ENCODE measurements at regions not wholly inside any gene's neighbourhood (a gene's known extent, or its start where the extent isn't known, plus 50 kb on each side); places are given as distances from the start of the nearest gene placed in this dataset.

GRCh38 chr3:152037297-152037696, 163.9 kb downstream of the SUCNR1 start:
- intact Hi-C loops (cut with DNase I), result no loop called here
- no peak for DNase-seq
- no peak overlapping the region for H3K4me3 ChIP-seq
- peaks cover 4% of the 10 kb centered on the region for H3K9me3 ChIP-seq
- no peaks in the 10 kb centered on the region for H3K4me1 ChIP-seq
- no peak overlapping the region for H3K27ac ChIP-seq
- TF ChIP-seq CTCF (IDR thresholded peaks at IDR 0.05), result no peak
- no peaks in the 10 kb centered on the region for H3K36me3 ChIP-seq
- ATAC-seq, result no peak
- H3K27me3 ChIP-seq, result no peaks in the 10 kb centered on the region

DNA sequence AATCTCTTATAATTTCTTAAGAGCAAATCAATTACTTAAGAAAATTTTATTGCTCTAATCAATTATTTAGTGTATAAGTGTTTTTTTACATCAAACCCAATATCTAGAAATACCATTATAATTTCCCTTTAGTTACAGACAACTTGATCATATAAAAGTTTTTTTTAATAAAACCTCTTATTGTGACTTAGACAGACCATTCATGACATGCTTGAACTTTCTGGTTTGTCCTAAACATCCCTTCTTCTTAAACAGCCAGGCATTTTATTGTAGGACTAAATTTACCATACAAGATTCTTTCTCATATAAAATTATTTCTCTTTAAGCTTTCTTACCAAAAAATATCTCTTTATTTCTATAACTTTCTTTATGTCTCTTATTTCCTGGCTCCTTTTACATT, 164.5 kb downstream of the SUCNR1 start:
- ATAC-seq (no peak), DNase-seq (no peak)
- H3K27ac ChIP-seq, result no peak overlapping the region
- no peaks in the 10 kb centered on the region for H3K27me3 ChIP-seq
- intact Hi-C loops (cut with DNase I), result no loop called here
- TF ChIP-seq CTCF (IDR thresholded peaks at IDR 0.05), result no peak
- peaks cover 4% of the 10 kb centered on the region for H3K9me3 ChIP-seq
- H3K4me3 ChIP-seq, result no peak overlapping the region
- no peaks in the 10 kb centered on the region for H3K36me3 ChIP-seq
- H3K4me1 ChIP-seq, result no peaks in the 10 kb centered on the region

GRCh38 chr3:152038490-152038889, 165.0 kb downstream of the SUCNR1 start:
- Histone ChIP-seq H3K27me3 (no peaks in the 10 kb centered on the region), H3K4me1 (no peaks in the 10 kb centered on the region), H3K9me3 (peaks cover 4% of the 10 kb centered on the region), H3K4me3 (no peak overlapping the region), H3K36me3 (no peaks in the 10 kb centered on the region), H3K27ac (no peak overlapping the region)
- DNase-seq (no peak), ATAC-seq (no peak)
- intact Hi-C loops (cut with DNase I), result no loop called here
- TF ChIP-seq CTCF (IDR thresholded peaks at IDR 0.05), result no peak

DNA sequence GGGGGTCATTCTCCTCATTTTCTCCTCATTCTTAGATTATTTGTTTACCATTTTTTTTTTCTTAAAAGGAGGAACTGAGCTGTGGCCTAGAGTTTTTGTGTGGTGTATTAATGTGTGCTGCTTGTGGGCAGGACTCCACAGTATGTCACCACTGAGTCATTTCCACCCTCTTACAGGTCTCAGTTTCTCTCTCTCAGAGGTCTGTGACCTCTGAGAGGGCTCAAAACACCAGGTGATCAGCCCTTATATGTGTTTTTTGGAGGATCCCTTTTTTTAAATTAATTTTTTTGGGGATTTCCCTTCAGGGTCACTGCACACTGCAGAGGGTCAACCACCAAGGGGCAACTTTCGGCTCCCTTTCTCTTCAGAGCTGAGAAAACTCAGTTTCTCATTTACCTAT, 166.4 kb downstream of the SUCNR1 start:
- intact Hi-C loops (cut with DNase I), result no loop called here
- DNase-seq (no peak), ATAC-seq (no peak)
- Histone ChIP-seq H3K4me3 (no peak overlapping the region), H3K4me1 (no peaks in the 10 kb centered on the region), H3K9me3 (peaks cover 4% of the 10 kb centered on the region), H3K27me3 (no peaks in the 10 kb centered on the region), H3K27ac (no peak overlapping the region), H3K36me3 (no peaks in the 10 kb centered on the region)
- no peak for TF ChIP-seq CTCF (IDR thresholded peaks at IDR 0.05)

DNA sequence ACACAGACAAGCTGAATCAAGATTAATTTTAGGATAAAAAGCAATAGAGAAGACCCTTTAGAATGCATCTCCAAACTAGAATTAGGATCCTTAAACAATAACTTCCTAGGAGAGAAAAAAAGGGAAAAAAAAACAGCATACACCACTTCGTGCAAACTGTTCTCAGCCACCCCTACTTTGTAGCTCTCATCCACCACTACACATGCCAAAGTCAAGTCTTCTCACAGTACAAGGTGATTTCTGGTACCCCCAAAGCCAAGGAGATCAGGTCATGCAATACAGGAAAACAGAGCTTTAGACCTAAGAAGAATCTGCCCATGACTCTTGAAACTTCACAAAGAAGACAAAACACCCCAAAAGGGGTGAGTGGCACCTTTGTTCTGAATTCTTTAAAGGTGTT, 166.9 kb downstream of the SUCNR1 start:
- Histone ChIP-seq H3K27me3 (no peaks in the 10 kb centered on the region), H3K4me3 (no peak overlapping the region), H3K36me3 (no peaks in the 10 kb centered on the region), H3K9me3 (peaks cover 4% of the 10 kb centered on the region), H3K27ac (no peak overlapping the region), H3K4me1 (no peaks in the 10 kb centered on the region)
- TF ChIP-seq CTCF (IDR thresholded peaks at IDR 0.05), result no peak
- no peak for ATAC-seq
- no peak for DNase-seq
- intact Hi-C loops (cut with DNase I), result no loop called here

- ATAC-seq (no peak), DNase-seq (no peak)
- Histone ChIP-seq H3K4me3 (no peak overlapping the region), H3K27me3 (no peaks in the 10 kb centered on the region), H3K36me3 (no peaks in the 10 kb centered on the region), H3K4me1 (no peaks in the 10 kb centered on the region), H3K9me3 (no peaks in the 10 kb centered on the region), H3K27ac (no peak overlapping the region)
- intact Hi-C loops (cut with DNase I), result no loop called here
- TF ChIP-seq CTCF (IDR thresholded peaks at IDR 0.05), result no peak
Observed at GRCh38 chr3:152043620-152044019, 170.2 kb downstream of the SUCNR1 start.

Data from upper lobe of right lung (tissue), 1 donor.